ENCODE measurements at regions not wholly inside any gene's neighbourhood (a gene's known extent, or its start where the extent isn't known, plus 50 kb on each side); places are given as distances from the start of the nearest gene placed in this dataset.

- TF ChIP-seq CTCF (IDR thresholded peaks at IDR 0.05) (no peak), POLR2A (IDR thresholded peaks at IDR 0.05) (no peak)
Observed at GRCh38 chr2:234669621-234670020, 172.7 kb upstream of the ARL4C start.

Data from lower leg skin (tissue), 3 donors.